Activated T-cell treated with anti-CD3 and anti-CD28 coated beads, Interleukin-2, amount 50 U/mL, for 48 hours (primary cell): ENCODE measurements at regions not wholly inside any gene's neighbourhood (a gene's known extent, or its start where the extent isn't known, plus 50 kb on each side); places are given as distances from the start of the nearest gene placed in this dataset.
"Not testable (repeated sequence)": the region's sequence is repeated elsewhere in the genome, so short reads cannot be mapped to it uniquely, and the experiment has no call there.

Experiments
- DNase-seq, 2 experiments: peaks; one replicate each; pipeline ENCODE4 v3.0.0-alpha.2; 2020

GRCh38 chr10:28969413-28969812, 292.1 kb downstream of the BAMBI start:
- no peak for DNase-seq

- DNase-seq: no peak
Observed at GRCh38 chr10:28970231-28970630, 292.9 kb downstream of the BAMBI start.

GRCh38 chr10:28971255-28971654, 293.9 kb downstream of the BAMBI start:
- no peak for DNase-seq

- DNase-seq: no peak
Observed at GRCh38 chr10:28971764-28972163, 294.4 kb downstream of the BAMBI start.

GRCh38 chr10:28973309-28973972, 296.1 kb downstream of the BAMBI start:
- no peak for DNase-seq

GRCh38 chr10:28975891-28976531, 298.7 kb downstream of the BAMBI start:
- DNase-seq: no peak

- DNase-seq: no peak
Observed at GRCh38 chr10:28977518-28977917, 300.2 kb downstream of the BAMBI start.

- no peak for DNase-seq
Observed at GRCh38 chr10:28980264-28980663, 302.9 kb downstream of the BAMBI start.

- no peak for DNase-seq
Observed at GRCh38 chr10:28981007-28981406, 303.7 kb downstream of the BAMBI start.

- DNase-seq: no peak
Observed at GRCh38 chr10:28982974-28983373, 305.7 kb downstream of the BAMBI start.

GRCh38 chr10:28983799-28984198, 305.1 kb upstream of the LYZL1 start:
- no peak for DNase-seq

GRCh38 chr10:28984431-28984830, 304.4 kb upstream of the LYZL1 start:
- DNase-seq: no peak

- no peak for DNase-seq
Observed at GRCh38 chr10:28985137-28985885, 303.6 kb upstream of the LYZL1 start.

GRCh38 chr10:28986117-28986792, 302.6 kb upstream of the LYZL1 start:
- DNase-seq: no peak

- DNase-seq: no peak
Observed at GRCh38 chr10:28986856-28987255, 302.0 kb upstream of the LYZL1 start.

- no peak for DNase-seq
Observed at GRCh38 chr10:28987555-28988320, 301.1 kb upstream of the LYZL1 start.

GRCh38 chr10:28988980-28989379, 299.9 kb upstream of the LYZL1 start:
- no peak for DNase-seq

- DNase-seq: peak; percentile 50 to 53
Observed at GRCh38 chr10:28991333-28992270, 297.3 kb upstream of the LYZL1 start.

- no peak for DNase-seq
Observed at GRCh38 chr10:28993056-28993455, 295.8 kb upstream of the LYZL1 start.

- DNase-seq: no peak
Observed at GRCh38 chr10:28993861-28994260, 295.0 kb upstream of the LYZL1 start.

- not testable (repeated sequence) for DNase-seq
Observed at GRCh38 chr10:28994802-28995201, 294.1 kb upstream of the LYZL1 start.

- no peak for DNase-seq
Observed at GRCh38 chr10:28995497-28995896, 293.4 kb upstream of the LYZL1 start.
